GM21367 (cell line): ENCODE measurements at regions not wholly inside any gene's neighbourhood (a gene's known extent, or its start where the extent isn't known, plus 50 kb on each side); places are given as distances from the start of the nearest gene placed in this dataset.
"Not testable (repeated sequence)": the region's sequence is repeated elsewhere in the genome, so short reads cannot be mapped to it uniquely, and the experiment has no call there.

Source experiments
- ATAC-seq: cut with Tn5 transposase; IDR thresholded peaks from one replicate; pipeline ENCODE4 v1.9.1; 2021; ENCODE audit not compliant: unreplicated experiment

- no peak for ATAC-seq
These were observed 98.2 kb downstream of the AHR start for GRCh38 chr7:17396692-17397091.

- peak; percentile 56 for ATAC-seq
These were observed 103.6 kb downstream of the AHR start for GRCh38 chr7:17401791-17402627.

- peak; percentile 66 for ATAC-seq
These were observed 104.3 kb downstream of the AHR start for GRCh38 chr7:17402628-17403278.

- ATAC-seq: no peak
These were observed 105.6 kb downstream of the AHR start for GRCh38 chr7:17404006-17404405.

- no peak for ATAC-seq
These were observed 107.3 kb downstream of the AHR start for GRCh38 chr7:17405786-17406185.

- ATAC-seq: no peak
These were observed 108.3 kb downstream of the AHR start for GRCh38 chr7:17406738-17407137.

- ATAC-seq: no peak
These were observed 108.8 kb downstream of the AHR start for GRCh38 chr7:17407229-17407628.

GRCh38 chr7:17408245-17408903, 109.9 kb downstream of the AHR start:
- no peak for ATAC-seq

- no peak for ATAC-seq
These were observed 110.4 kb downstream of the AHR start for GRCh38 chr7:17408904-17409290.

GRCh38 chr7:17411922-17412321, 113.5 kb downstream of the AHR start:
- ATAC-seq: no peak

- no peak for ATAC-seq
These were observed 114.4 kb downstream of the AHR start for GRCh38 chr7:17412883-17413282.

GRCh38 chr7:17415955-17416354, 117.5 kb downstream of the AHR start:
- ATAC-seq: no peak

- not testable (repeated sequence) for ATAC-seq
These were observed 122.0 kb downstream of the AHR start for GRCh38 chr7:17420308-17421015.

- no peak for ATAC-seq
These were observed 123.5 kb downstream of the AHR start for GRCh38 chr7:17421941-17422340.

- no peak for ATAC-seq
These were observed 124.5 kb downstream of the AHR start for GRCh38 chr7:17422966-17423365.

- ATAC-seq: no peak
These were observed 129.5 kb downstream of the AHR start for GRCh38 chr7:17427924-17428323.

- ATAC-seq: no peak
These were observed 131.1 kb downstream of the AHR start for GRCh38 chr7:17429579-17429978.

- no peak for ATAC-seq
These were observed 134.3 kb downstream of the AHR start for GRCh38 chr7:17432793-17433192.

GRCh38 chr7:17434191-17434590, 135.7 kb downstream of the AHR start:
- ATAC-seq: no peak

GRCh38 chr7:17434841-17435692, 136.6 kb downstream of the AHR start:
- ATAC-seq: no peak
